NCI-H1436 treated with DMSO at 0.1 percent for 48 hours (cell line): ENCODE measurements at regions not wholly inside any gene's neighbourhood (a gene's known extent, or its start where the extent isn't known, plus 50 kb on each side); places are given as distances from the start of the nearest gene placed in this dataset.
"Not testable (repeated sequence)": the region's sequence is repeated elsewhere in the genome, so short reads cannot be mapped to it uniquely, and the experiment has no call there.

ENCODE experiments used
- DNase-seq: peaks from one replicate; lab custom pipeline; 2025; lab: John Stamatoyannopoulos, UW

- DNase-seq: no peak
These were observed 513.4 kb downstream of the ZNF385D start for GRCh38 chr3:21237638-21238037.

- DNase-seq: no peak
These were observed 515.5 kb downstream of the ZNF385D start for GRCh38 chr3:21235491-21235890.

- DNase-seq: no peak
These were observed 516.1 kb downstream of the ZNF385D start for GRCh38 chr3:21234933-21235332.

- no peak for DNase-seq
These were observed 521.4 kb downstream of the ZNF385D start for GRCh38 chr3:21229426-21230135.

- DNase-seq: no peak
These were observed 524.9 kb downstream of the ZNF385D start for GRCh38 chr3:21226086-21226485.

GRCh38 chr3:21220944-21221343 is 530.1 kb downstream of the ZNF385D start:
- no peak for DNase-seq

GRCh38 chr3:21216598-21216997 is 534.4 kb downstream of the ZNF385D start:
- DNase-seq: no peak

- not testable (repeated sequence) for DNase-seq
These were observed 546.9 kb downstream of the ZNF385D start for GRCh38 chr3:21204122-21204521.

GRCh38 chr3:21195203-21195602 is 555.8 kb downstream of the ZNF385D start:
- no peak for DNase-seq

- not testable (repeated sequence) for DNase-seq
These were observed 557.0 kb downstream of the ZNF385D start for GRCh38 chr3:21194036-21194435.

GRCh38 chr3:21188459-21188858 is 562.6 kb downstream of the ZNF385D start:
- no peak for DNase-seq

GRCh38 chr3:21185816-21186314 is 565.1 kb downstream of the ZNF385D start:
- DNase-seq: no peak

- DNase-seq: no peak
These were observed 576.5 kb downstream of the ZNF385D start for GRCh38 chr3:21174461-21174860.

GRCh38 chr3:21170964-21171363 is 580.0 kb downstream of the ZNF385D start:
- DNase-seq: no peak

- DNase-seq: no peak
These were observed 581.1 kb downstream of the ZNF385D start for GRCh38 chr3:21169948-21170347.

GRCh38 chr3:21168471-21168870 is 582.5 kb downstream of the ZNF385D start:
- no peak for DNase-seq

- DNase-seq: no peak
These were observed 587.1 kb downstream of the ZNF385D start for GRCh38 chr3:21163956-21164355.

- no peak for DNase-seq
These were observed 591.5 kb downstream of the ZNF385D start for GRCh38 chr3:21159543-21159906.

GRCh38 chr3:21158861-21159542 is 592.0 kb downstream of the ZNF385D start:
- DNase-seq: no peak

GRCh38 chr3:21154911-21155310 is 596.1 kb downstream of the ZNF385D start:
- DNase-seq: no peak

GRCh38 chr3:21152555-21152954 is 598.5 kb downstream of the ZNF385D start:
- DNase-seq: no peak

- no peak for DNase-seq
These were observed 608.1 kb downstream of the ZNF385D start for GRCh38 chr3:21142949-21143348.

- DNase-seq: no peak
These were observed 609.0 kb downstream of the ZNF385D start for GRCh38 chr3:21142031-21142430.

- DNase-seq: no peak
These were observed 610.2 kb downstream of the ZNF385D start for GRCh38 chr3:21140785-21141184.
